Kidney capillary endothelial cell (primary cell): ENCODE measurements at regions not wholly inside any gene's neighbourhood (a gene's known extent, or its start where the extent isn't known, plus 50 kb on each side); places are given as distances from the start of the nearest gene placed in this dataset.
"Not testable (repeated sequence)": the region's sequence is repeated elsewhere in the genome, so short reads cannot be mapped to it uniquely, and the experiment has no call there.

Source experiments
- DNase-seq: peaks from one replicate; pipeline ENCODE4 v3.0.0-alpha.2; 2018; ENCODE audit warnings: low spot score

DNA sequence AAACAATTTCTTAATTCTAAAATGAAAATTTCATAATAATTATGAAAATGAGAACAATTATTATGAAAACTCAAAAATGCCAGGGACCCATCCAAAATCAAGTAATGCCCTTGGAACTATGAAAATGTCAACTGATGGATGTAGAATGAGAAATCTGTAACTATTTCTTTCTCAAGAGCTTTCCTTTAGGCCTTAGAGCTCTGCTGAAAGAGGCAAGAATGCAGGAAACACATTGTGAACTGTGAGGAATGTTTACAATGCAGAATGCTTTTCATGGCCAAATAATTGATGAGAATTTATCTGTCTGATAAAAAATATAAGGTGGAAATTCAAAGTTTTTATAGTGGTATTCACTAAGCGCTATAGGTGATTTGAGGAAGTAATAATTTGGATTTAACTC, 207.1 kb upstream of the PCDH18 start:
- DNase-seq, result no peak

DNA sequence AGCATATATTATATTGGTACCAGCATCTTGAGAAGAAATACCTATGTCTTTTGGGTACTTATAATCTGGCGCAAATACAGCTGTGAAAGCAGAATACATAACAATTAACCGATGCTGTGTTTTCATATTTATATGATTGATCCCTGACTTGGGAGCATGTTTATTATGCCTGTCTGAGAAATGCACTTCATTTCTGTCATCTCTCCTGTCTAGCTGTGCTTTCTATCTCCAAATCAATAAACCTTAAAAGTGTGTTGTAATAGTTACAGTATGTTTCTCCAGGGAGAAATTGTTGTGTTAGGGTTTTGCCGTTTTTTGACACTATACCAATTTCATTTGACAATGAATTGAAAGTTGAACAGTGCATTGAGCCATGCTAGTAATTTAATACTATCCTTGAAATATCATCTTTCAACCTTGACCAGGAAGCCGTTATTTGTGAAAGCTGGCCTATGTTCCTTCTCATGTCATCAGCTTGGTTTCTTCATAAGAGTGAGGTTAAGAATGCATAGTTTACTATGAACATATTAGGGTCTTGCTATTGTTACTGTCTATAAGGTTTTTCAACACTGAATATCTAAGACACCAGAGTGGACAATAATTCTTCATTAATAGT, 206.2 kb upstream of the PCDH18 start:
- no peak for DNase-seq

DNA sequence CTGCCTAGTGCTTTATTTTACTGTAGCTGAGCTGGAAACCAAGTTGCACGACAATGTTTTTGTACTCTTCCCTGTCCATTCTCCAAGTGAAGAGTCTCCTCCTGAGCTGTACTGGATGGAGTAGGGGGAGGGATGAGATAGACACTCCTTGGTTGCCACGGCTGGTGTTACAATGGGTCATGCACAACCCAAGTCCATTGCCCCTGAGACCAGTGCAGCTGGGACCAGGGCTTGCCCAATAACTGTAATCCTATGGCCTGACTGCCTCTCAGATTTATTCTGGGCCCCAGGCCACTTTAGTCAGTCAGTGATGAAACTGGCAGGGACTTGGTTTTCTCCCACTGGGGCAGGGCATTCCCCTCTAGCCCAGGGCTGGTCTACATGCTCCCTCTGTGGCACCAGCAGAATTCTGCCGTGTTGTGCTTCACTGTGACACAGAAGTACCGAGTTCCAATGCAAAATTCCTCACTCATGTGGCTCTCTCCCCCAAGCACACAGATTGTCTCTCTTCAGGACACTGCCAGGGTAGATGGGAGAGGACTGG, 203.3 kb upstream of the PCDH18 start:
- no peak for DNase-seq

DNA sequence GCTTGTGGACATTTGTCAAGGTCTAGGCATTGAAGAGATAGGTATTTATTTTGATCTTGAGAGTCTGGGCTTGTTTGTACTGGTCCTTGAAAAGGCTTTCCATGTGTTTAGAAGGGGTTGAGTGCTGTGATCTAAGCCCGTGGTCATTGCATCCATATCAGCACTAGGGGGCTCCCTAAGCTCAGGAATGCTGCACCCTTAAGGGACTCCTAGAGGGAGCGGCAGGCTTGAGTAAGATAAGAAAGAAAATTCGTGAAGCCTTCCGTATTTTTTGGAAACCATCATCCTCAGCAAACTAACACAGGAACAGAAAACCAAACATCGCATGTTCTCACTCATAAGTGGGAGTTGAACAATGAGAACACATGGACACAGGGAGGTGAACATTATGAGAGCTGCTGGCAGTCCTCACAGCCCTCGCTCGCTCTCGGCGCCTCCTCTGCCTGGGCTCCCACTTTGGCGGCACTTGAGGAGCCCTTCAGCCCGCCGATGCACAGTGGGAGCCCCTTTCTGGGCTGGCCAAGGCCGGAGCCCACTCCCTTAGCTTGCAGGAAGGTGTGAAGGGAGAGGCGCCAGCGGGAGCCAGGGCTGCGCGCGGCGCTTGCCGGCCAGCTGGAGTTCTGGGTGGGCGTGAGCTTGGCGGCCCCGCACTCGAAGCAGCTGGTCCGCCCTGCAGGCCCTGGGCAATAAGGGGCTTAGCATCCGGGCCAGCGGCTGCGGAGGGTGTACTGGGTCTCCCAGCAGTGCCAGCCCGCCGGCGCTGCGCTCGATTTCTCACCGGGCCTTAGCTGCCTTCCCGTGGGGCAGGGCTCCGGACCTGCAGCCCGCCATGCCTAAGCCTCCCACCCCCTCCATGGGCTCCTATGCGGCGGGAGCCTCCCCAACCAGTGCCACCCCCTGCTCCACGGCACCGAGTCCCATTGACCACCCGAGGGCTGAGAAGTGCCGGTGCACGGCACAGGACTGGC, 201.2 kb upstream of the PCDH18 start:
- DNase-seq, result not testable (repeated sequence)

DNA sequence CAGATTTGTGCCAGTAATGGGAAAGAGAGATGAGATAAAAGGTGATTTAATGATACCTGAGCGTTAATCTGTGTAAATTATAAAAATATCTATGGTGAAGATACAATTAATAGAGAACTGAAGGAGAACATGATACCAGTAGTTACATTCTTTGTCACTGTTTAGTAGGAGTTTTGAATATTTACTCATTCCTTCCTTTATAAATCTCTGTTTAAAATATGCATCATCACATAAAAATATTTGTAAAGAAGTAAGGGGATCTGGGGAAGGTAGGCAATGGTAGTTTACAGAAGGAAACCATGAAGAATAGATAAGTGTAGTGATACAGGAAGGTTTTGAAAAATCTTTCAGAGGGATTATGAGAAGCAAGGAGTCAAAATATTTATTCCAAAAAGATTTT, 190.6 kb upstream of the PCDH18 start:
- DNase-seq, result no peak

DNA sequence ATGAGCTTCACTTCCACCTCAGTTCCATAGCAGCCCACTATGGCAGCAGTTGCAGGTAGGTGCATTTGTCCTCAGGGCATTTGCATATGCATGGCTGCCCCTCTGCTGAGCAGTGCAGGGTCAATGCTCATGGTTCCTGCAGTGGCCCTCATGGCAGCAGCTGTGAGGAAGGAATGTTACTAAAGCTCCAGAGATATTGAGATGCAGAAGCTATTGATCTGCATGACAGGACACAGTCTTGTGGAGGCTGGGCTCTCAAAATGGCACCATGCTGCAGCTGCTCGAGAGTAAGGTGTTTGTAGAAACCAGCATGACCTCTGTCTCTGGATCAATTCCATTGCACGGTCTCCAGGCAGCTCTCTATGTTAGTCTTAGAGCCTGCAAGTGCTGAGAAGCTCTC, 179.2 kb upstream of the PCDH18 start:
- DNase-seq, result no peak

DNA sequence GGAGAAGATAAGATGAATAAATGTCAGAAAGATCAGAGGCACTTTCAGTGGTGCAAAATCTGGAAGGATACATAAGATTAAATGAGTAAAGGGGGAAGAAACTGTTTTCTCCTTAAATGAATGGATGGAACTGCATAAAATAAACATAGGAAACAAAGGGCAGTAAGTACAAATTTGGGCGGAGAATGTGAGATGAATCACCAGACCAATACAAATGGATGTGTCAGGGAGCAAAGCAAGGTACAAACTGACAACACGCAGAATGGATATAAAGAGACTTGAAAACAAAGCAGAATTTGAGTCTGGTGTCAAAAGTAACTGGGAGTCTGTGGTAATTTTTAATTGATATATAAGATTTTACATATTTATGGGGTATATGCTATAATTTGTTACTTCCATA, 175.3 kb upstream of the PCDH18 start:
- peak; percentile 5 for DNase-seq

DNA sequence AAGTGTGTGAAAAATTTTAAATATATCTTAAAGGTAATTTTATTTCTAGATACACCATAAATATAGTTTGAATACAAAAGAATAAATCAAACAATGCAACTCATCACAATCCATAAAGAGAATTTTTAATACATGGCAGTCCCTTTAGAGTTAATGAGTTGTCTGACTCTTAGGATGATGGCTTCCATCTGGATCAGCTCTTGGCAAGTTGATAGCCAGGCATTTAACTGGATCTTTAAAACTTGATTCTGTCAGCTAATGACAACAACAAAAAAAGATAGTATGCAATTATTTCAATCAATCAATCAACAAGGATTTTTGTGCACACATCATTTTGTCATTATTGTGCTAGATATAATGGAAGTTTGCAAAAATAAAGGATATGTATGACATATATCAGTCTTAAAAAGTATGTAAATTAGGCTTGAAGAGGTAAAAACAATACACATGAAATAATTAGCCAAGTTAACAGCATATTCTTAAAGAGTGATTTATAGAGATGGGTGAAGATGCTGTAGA, 174.9 kb upstream of the PCDH18 start:
- no peak for DNase-seq

DNA sequence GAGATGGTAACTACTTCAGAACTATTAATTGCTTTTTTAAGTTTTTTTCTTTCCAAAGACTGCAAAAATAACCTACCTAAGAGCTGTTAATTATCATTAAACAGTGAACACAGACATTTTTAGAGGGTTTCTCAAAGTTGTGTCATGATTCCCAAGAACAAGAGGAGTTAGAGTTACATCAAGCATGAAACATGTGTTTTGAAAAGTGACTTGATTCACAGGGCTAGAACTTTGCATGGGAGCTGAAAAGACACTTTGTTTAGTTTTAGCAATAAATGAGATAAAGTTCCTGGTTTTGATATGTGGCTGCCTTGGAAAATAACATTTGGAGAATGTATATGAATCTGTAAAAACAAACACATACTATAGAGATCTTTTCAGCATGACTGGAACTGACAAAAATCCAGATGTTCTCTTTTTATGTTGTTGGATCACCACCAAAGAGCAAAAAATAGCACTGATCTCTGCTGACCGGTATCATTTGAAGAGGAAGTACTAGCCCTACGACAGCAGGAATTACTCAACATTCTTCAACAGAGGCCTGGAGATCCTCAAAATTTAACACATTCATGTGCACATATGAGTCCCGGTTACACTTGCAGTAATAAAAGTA, 173.0 kb upstream of the PCDH18 start:
- peak; percentile 9 for DNase-seq

DNA sequence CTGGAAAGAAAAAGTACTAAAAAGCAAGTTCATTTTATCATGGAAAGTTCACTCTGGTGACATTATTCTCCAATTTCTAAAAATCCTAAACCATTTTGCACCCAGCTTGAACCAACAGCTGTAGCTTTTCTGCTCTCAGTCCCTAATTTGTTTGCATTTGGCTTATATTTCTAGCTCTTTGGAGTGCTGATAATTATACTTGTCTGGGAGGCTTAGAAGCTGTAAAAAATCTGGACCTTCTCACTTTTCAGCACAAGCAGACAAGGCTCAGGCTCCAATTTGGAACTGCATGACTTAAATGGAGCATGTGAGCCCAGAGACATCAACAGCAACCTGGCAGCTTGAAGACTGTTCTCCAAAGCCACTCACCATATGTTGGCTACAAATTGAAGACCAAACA, 170.9 kb upstream of the PCDH18 start:
- DNase-seq, result no peak

DNA sequence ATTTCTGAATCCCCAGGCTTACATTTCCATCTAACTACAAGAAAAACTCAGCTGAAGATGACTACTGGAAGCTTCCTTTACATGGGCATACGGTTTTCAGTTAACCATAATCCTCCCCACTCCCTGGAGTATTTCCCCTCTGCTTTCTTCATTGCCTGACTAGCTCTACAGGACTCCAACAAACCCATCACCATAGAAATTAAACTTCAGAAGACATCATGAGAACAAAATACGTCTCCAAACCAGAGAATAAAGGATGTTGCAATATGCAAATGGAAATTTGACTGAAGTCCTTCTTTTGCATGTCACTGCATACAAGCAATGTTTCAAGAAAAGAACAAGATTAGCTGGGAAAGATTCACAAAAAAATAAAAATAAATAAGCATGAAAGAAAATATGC, 170.2 kb upstream of the PCDH18 start:
- no peak for DNase-seq

DNA sequence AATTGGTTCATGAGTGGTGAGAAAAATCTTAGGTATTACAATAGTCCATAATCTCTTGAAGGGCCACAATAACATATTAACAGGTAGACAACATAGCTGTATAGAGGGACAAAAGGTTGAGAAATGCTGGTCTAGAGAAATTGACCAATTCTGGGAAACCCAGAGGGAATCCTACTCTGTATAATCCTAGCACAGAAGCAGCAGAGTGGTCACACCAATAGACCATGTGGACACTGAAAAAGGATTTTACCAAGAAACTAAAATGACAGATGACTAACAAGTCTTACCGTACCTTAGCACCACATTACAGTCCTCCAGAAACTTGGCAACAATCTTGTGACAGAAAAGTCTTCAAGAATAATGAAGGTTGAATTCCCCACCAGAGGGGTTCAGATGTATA, 169.1 kb upstream of the PCDH18 start:
- no peak for DNase-seq

DNA sequence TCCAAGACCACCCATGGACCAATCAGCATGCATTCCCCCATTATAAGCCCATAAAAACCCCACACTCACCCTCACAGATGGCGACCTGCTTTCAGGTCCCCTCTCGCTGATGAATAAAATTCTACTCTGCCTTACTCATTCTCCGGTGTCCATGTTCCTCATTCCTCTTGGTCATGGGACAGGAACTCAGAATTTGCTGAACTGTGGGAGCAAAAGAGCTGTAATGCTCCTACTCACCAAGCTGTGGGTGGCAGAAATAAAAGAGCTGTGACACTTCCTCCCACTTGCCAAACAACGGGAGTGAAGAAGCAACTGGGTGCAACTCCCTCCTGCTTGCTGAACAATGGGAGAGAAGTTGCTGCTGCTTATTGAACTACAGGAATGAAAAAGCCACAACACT, 168.5 kb upstream of the PCDH18 start:
- no peak for DNase-seq

DNA sequence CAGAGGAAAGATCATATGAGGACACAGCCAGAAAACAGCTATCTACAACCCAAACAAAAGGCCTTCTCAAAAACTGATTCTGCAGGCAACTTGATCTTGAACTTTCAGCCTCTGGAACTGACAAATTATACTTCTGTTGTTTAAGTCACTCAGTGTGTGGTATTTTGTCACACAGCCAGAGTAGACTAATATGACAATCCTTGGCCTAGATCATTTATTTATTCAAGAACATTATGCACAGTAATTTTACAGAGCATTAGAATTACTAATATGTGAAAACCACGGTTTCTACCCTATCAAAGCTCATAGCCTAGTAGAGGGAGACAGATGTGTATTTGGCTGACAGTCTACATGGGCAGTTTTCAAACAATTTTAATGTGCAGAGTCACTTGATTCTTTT, 167.8 kb upstream of the PCDH18 start:
- no peak for DNase-seq

DNA sequence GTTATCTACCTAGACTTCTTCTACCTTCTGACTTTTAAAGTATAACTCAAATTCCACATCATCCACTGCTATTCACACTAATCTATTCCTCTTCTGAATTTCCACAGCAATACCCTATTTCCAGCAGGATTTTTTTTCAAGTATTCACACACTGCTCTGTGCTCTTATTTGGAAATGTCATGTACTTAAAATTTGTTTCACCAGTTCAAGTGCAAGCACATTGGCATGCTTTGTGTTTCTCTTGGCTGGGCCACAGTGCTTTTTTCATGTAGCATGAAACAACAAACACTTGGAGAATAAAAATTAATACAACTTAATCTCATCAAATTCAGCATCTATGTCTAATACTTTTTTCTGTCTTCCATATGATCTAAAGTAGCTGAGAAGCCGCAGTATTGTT, 161.8 kb upstream of the PCDH18 start:
- DNase-seq, result no peak

DNA sequence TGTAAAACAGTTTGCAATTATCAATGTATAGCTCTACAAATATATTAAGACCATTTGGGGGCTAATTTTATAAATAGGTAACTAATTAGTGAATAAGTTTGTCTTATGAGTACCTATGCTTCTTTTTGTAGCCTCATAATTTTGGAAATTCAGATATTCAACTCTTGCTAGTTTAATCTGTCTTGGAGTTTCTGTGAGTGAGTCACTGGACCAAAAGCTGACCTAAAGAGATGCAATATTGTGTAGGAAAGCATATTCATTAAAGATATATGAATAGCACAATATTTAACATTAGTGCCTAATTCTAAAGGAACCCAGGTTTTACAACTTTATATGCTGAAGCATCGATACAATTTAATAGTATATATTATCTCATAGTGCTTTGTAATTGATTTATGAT, 161.3 kb upstream of the PCDH18 start:
- no peak for DNase-seq

DNA sequence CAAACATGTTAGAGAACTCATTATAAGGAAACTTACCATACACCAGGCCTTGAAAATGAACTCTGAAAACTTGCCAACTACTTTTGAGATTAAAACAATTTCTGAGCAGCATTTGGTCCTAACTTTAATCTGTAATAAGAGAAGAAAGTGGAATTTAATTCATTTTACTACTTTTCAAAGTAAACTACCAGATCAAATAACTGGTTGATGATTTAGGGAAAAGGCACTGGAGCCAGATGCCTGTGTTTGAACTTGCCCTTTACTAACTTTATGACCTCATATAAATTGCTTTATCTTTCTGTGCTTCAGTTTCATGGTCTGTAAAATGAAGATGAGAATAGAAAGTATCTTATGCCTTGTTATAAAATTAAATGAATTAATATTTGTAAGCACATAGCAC, 159.9 kb upstream of the PCDH18 start:
- no peak for DNase-seq

DNA sequence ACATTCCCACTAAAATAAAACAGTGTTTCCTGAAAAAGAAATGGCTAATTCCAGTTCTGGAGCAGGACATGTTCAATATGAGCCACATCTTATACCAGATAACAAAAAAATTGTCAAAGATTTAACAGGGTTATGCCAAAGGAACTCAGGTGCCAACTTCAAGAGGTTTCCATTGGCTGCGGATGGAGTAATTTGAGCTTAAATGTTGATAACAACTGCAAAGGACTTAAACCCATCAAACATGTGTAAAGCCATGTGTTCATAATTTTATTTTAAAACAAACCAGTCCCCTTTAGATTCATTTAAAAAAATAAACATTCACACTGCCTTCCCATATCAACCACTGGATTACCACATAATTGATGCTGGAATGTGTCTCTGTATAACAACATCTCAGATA, 156.4 kb upstream of the PCDH18 start:
- no peak for DNase-seq

DNA sequence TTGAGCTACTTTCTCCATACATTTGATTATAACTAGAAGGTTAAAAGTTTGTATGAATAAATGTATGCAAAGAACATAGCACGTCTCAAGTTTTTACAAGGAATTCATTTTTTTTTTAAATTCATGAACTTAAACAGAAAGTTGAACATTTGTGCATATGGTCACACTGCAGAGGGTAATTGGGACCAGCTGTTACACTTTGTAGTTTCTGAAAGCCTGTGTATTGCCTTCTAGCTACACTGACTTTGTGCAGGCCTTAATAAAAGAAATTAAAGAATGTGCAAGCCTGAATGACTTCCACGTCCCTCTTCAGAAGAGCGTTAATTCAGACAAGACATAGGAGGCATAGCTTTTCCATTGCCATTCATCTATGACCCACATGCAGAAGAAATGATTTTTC, 153.1 kb upstream of the PCDH18 start:
- DNase-seq, result no peak

DNA sequence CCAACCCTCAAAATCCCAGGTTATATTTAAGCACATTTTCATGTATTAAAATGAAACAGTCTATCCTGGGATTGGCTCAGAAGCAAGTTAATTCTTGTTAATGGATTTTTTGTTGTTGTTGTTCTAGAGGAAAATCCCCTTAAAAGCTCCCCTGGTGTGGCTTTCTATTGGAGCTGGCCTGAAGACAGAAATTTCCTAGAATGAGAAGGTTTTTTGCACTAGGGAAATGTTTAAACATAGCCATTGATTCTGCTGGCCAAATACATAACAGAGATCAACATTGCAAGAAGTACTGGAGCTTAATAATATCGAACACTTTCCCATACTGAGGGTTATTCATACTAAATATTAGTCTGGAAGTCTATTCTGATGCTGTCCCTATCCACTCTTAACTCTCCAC, 148.8 kb upstream of the PCDH18 start:
- DNase-seq, result no peak

DNA sequence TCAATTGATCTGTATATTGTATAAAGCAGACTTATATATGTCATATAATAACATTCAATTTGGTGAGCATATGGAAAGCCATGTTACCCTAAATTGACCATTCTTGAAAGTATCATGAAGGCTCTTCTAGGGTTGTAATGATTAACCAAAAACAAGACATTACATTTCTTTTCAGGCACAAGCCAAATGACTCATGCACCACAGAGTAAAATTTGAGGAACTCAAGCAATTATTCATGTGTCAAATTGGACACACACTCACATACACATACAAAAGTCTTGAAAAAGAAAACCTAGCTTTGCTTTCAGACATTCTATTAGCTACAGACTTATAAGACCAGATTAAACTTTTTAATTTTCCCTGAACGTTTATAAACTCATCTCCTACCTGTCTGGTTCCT, 146.5 kb upstream of the PCDH18 start:
- DNase-seq, result no peak

DNA sequence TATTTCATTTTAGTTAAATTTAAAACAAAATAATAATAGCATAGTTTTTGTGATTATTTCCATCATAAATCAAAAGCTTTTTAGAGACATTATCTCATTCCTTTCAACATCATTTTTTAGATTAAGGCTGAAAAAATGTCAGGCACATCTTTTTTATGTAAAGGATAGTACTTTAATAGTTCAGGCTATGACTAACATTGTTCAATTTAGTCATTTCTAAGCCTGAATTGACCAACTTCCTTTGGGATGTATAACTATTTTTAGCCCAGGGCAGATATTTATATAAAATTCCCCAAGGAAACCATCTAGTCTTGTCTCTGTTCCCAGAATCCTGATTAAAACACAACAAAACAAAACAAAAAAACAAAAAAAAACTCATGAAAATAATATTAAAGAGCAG, 145.6 kb upstream of the PCDH18 start:
- peak; percentile 85 for DNase-seq
